ENCODE measurements at regions not wholly inside any gene's neighbourhood (a gene's known extent, or its start where the extent isn't known, plus 50 kb on each side); places are given as distances from the start of the nearest gene placed in this dataset.
"Not testable (repeated sequence)": the region's sequence is repeated elsewhere in the genome, so short reads cannot be mapped to it uniquely, and the experiment has no call there.

DNA sequence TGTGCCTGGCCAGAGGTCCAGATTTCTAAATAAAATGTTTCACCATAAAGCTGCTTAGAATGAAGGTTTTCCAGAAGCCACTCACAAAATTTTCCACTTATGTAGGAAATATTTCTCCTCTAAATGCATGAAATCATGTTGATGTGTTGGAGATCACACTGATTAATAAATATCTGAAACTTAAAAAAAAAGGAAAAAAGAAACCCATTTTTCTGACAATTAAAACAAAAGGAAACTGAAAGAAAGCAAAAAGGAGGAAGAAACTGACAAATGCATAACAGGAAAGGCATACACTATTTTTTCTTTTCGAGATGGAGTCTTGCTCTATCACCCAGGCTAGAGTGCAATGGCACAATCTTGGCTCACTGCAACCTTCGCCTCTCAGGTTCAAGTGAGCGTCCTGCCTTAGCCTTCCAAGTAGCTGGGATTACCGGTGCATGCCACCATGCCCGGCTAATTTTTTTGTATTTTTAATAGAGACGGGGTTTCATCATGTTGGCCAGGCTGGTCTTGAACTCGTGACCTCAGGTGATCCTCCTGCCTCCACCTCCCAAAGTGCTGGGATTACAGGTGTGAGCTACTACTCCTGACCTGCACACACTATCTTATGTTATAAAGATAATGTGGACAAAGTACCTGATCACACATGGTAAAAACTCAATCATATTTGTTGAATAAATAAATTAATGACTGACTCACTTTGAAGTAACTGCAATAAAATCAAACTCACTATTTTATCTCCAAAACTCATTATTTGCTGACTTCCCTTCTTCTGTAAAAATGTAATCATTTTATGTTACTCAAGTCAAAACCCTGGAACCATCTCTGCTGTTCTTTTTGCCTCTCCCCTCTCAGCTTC lies 149.8 kb upstream of the NR5A2 start:
- DNase-seq, result no peak

DNA sequence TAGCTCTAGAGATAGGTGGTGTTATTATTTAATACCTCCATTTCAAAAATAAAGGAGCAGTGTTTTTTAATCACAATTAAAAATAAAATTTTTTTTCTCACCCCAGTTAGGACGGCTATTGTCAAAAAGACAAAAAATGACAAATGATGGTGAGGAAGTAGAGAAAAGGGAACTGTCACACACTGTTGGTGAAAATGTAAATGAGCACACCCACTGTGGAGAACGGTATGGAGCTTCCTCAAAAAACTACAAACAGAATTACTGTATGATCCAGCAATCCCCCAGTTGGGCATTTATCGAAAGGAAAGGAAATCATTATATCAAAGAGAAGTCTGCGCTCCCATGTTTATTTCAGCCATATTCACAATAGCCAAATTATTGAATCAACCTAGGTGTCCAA lies 148.7 kb upstream of the NR5A2 start:
- DNase-seq, result no peak

DNA sequence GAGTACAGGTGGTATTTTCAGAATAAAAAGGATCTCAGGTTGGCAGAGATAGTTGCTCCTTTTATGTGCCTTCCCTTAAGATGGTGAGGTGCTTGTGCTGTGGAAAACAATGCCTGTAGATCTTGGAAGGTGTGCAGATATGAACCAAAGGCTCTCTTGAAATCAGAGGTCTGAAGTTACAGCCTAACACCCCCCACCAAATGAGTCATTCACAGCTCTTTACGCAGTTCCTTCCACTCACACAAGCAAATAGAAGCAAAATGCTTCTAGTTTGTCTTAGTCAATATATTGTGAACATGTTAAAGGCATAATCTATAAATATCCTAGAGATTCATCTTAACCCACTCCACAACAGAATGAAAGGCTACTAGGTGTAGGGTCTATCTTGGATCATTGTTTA lies 128.9 kb upstream of the NR5A2 start:
- no peak for DNase-seq

DNA sequence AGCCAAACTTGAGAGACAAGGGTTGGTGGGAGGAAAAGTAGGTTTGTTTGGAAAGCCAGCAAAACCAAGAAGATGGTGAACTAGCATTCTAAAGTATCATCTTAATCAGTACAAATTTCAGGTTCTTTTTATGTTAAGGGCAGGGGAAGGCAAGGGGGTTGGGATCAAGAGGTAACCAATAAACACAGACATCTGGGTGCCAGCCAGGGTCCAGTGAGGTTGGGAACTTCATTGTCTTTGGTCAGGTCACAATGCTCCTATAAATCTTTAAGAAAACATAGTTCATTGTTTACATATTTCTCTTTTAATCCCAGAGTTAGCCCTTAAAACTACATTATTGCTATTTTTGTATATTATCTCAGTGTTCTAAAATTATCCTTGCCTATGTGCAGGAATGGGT lies 126.2 kb upstream of the NR5A2 start:
- DNase-seq, result no peak

DNA sequence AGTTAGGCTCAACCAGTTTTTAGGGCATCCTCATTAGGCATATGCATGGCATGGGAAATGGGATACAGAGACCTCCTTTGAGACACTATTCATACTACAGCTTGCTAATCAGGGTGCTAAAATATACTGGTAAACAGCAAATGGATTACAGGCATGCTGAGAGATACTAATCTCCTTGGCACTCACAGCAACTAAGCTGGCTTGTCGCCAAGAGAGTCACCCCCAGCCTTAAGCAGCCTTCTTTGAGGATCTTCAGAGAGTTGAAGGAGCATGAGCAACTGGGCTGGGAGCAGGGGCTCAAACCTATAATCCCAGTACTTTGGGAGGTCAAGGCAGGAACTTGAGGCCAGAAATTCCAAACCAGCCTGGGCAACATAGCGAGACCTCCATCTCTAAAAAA lies 120.1 kb upstream of the NR5A2 start:
- DNase-seq, result no peak

DNA sequence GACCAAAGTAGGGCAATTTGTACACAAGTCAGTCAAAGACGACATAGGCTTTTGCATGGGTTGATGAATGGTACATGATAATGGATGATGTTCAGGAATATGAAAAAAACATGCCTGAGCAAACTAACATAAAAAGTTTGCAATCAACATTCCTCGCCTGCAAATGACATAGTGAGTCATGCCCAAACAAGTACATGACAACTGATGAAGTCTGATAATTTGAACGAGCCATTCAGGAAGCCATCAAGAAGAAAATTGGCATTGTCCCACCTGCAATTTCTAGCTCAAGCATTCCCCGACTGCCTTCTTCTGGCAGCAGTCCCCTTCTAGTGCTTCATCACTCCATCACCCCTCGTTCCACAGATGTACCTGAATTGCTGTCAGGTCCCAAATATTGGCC lies 118.4 kb upstream of the NR5A2 start:
- no peak for DNase-seq

DNA sequence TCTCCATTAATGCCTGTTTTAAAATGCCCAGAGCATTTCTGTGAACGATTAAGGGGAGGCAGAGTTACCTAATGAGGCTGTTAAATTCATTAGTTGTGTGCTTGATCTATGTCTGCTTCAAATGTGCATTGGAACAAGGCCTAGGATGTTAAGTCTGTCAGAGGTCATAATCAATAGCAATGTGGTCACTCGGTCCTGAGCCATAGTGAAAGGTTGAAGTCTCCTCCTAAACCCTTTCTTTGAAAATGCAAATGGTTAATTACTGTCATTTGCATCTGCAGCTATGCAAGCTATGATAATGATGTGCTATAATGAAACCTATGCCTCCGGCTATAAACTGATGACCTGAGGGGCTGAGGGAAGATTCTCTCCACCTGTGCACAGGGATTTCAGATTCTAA lies 114.2 kb upstream of the NR5A2 start:
- DNase-seq, result no peak

DNA sequence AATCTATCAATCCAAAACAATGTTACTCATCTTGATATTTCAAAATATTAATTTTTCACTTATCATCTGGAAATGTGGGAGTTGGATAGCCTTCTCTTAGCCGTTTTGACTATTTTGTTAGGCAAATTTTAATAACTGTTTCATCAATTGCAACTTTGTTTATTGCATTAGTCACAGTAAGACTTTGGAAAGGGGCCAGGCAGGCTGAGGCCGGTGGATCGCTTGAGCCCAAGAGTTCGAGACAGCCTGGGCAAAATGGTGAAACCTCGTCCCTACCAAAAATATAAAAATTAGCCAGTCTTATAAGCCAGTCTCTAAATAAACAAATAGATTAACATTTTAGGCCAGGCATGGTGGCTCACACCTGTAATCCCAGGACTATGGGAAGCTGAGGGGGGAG lies 113.0 kb upstream of the NR5A2 start:
- DNase-seq, result no peak

DNA sequence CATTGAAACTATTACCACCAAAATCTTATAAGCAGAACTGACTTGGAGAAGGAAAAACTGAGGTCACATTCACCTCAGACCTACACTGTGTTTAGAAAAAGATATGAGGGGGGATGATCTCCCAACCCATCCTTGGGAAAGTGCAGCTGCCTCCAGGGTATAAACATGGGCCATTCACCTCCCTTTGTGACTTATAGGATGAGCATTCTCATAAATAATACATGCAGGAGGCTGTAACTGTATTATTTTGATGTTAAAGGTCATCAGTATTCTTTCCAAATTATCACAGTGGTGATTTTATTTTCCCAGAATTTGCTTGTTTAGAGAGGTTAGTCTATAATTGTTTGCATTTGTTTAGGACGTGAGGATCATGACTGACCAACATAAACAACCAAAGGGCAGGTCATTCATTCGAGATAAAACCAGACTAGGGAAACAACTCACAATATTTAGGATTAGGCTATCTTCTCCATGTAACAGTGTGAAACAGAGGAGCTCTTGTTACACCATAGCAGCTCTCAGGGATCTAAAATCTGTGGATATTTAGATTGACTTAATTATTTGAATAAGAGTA lies 109.2 kb upstream of the NR5A2 start:
- no peak for DNase-seq

DNA sequence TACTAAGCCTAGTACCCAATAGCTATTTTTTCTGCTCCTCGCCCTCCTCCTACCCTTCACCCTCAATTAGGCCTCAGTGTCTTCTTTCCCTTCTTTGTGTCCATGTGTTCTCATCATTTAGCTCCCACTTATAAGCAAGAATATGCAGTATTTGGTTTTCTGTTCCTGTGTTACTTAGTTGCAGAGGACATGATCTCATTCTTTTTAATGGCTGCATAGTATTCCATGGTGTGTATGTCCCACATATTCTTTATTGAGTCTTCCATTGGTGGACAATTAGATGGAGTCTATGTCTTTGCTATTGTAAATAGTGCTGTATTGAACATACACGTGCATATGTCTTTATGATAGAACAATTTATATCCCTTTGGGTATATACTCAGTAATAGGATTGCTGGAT lies 106.9 kb upstream of the NR5A2 start:
- DNase-seq, result no peak

DNA sequence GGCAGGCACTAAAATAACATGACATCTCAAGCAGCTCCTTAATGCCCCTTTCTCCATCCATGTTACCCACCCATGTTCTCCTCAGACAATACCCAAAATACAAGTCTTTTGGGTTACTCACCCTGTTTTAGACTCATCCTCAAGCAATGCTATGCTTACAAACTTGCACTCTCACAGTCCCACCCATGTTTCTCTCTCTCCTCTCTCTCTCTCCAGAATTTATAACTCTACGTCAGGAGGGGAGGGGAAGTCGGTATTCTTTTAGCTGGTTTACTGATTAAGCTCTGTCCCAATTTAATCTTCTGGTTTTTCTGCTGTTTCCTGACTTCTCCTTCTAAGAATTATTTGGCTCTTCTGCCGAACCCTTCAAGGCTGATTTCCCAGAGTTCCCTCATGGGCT lies 98.0 kb upstream of the NR5A2 start:
- no peak for DNase-seq

DNA sequence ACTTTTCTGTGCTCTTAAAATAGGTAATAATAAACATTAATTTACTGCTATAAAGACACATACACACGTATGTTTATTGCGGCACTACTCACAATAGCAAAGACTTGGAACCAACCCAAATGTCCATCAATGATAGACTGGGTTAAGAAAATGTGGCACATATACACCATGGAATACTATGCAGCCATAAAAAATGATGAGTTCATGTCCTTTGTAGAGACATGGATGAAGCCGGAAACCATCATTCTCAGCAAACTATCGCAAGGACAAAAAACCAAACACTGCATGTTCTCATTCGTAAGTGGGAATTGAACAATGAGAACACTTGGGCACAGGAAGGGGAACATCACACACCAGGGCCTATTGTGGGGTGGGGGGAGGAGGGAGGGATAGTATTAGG lies 97.4 kb upstream of the NR5A2 start:
- not testable (repeated sequence) for DNase-seq

DNA sequence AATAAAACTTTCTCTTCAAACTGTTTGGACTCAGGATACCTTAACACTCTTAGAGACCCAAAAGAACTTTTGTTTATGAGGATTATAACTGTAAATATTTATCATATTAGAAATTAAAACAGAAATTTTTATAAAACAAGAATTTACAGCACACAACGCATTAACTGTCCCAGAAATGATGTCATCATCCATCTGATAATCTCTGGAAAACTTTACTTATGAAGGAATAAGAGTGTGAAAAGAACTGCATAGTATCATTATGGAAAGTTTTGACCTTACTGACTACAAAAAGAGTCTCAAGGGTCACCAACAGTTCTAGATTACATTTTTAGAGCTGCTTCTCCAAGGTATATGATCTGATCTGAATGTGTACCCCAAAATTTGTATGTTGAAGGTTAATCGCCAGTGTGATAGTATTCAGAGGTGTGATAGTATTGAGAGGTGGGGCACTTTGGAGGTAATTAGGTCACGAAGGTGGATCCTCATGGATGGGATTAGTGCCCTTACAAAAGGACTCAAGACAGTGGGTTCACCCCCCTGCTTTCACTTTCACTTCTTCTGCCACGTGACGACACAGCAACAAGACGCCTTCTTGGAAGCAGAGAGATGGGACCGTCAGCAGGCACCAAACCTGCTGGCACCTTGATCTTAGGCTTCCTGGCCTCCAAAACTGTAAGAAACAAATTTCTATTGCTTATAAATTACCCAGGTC lies 95.7 kb upstream of the NR5A2 start:
- no peak for DNase-seq

DNA sequence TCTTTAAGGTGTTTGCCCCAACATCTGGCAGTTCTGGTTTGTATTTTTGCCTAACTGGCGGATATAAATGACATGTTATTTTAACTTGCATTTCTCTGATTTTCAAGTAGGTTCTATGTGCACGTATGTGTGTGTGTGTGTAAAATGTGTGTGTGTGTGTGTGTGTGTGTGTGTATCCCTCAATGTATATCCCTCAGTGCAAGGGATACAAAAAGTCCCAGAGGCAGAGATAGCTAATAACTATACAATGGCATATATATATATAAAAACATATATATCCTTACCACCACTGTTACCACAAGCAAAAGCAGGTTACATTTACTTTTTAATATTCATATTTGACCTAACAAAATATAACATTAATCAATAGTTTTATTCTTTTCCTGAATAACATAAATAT lies 95.0 kb upstream of the NR5A2 start:
- DNase-seq, result no peak

DNA sequence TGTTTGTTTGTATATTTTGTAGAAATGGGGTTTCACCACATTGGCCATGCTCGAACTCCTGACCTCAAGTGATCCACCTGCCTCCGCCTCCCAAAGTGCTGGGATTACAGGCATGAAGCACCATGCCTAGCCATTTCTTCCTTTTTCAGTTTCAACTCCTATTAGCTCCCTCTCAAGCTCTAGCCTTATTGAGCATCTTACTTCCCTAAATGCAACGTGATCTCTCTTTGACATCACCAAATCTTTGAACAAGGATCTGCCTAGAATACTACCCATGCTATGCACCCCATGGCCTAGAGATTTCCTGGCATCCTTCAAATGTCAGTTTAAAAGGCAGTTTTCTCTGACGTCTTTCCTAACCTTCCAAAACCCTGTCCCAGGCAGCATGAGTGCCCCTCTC lies 91.1 kb upstream of the NR5A2 start:
- no peak for DNase-seq

DNA sequence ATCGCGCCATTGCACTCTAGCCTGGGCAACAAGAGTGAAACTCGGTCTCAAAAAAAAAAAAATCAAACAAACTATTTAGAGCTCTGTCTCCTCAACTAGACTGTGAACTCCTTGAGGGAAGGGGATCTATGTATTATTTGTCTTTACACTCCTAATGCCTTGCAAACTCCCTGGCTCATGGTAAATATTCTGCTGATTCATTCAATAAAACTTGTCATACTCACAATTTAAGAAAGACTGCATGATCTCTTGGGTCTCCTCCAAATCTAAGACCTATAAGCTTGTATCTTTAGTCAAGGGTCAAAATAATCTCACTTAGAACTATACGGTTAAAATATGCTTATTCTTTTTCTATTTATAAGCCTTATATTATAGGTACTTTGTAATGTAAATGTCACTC lies 90.3 kb upstream of the NR5A2 start:
- no peak for DNase-seq

DNA sequence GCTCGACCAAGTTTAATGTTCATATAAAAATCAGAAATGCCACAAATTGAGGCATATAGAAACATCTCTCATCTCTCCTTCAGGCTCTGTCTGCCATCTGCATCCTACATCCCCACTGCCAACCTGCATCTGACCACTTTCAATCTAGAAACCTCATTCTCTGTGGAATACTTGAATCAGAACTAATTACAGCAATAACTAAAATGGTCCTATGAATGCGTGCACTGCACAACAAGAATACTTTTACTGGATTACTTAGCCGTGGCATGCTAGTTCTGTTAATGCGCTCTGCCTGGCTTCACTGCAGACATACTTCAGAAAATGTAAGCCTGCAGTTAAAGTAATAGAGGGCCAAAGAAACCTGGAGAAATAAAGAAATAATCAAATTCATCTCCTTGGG lies 89.8 kb upstream of the NR5A2 start:
- DNase-seq, result no peak

DNA sequence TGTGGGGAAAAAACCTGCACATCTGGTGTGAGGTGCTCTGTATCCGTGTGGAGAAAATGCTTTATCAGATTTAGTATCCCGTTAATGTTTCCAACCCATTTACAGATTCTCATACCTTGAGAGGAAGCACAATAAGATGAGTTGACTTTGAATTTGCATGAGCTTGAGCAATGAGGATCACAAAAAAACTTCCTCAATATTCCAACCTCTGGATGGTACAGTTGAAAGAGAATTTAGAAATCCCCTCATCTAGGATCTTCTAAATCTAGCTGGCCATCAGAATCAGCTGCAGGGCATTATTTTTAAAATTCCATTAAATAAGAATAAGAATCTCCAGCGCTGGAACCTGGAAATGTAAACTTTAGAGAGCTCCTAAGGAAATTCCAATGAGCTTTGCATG lies 82.5 kb upstream of the NR5A2 start:
- no peak for DNase-seq

DNA sequence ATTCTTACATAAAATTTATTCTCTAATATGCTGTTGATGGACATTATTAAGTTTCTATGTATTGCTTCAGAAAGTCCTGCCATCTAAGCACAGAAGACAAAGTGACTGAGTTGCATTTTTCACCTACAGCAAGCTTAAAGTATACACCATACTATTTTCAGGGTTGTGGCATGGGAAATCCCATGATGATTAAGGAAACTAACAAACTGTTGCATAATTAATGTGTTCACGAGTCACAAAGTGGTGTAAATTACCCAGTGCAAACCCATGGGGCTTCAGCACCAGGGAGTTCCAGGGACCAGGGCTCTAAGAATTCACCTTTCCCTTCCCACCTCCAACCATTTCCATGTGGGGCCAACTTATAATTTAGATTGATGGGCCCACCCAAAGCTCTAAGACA lies 81.9 kb upstream of the NR5A2 start:
- DNase-seq, result no peak

DNA sequence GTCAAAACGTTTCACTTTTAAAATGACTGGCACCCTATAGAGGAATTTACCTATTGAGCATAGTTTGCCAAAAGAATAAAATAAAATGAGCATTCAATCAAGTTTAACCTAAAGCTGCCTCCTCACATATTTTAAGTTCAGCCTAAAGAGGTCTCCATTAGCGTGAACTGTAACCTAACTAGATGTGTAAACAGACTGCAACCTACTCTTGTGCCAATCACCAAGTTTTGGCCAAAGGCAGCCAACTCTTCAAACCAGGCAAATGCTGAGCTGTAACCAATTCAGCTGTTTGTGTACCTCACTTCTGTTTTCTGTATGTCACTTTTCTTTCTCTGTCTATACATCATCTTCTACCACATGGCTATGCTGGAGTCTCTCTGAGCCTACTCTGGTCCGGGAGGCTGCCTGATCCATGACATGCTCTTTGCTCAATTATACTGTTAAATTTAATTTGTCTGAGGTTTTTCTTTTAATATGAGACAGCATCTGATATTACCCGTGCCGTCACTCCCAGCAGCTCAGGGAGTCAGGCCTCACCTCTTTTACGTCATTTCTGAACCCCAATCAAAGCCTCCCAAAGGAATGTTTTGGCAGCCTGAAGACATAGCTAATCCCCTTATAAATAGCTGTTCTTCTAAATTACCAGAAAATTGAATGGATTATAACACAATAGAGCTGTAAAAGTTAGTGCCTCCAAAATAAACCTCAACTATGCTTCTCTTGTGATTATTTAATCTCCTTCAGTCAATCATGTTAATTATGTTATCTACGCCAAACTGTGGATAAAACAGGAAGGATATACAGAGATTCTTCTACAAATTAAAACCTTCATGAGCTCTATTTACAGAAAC lies 81.0 kb upstream of the NR5A2 start:
- DNase-seq, result no peak

DNA sequence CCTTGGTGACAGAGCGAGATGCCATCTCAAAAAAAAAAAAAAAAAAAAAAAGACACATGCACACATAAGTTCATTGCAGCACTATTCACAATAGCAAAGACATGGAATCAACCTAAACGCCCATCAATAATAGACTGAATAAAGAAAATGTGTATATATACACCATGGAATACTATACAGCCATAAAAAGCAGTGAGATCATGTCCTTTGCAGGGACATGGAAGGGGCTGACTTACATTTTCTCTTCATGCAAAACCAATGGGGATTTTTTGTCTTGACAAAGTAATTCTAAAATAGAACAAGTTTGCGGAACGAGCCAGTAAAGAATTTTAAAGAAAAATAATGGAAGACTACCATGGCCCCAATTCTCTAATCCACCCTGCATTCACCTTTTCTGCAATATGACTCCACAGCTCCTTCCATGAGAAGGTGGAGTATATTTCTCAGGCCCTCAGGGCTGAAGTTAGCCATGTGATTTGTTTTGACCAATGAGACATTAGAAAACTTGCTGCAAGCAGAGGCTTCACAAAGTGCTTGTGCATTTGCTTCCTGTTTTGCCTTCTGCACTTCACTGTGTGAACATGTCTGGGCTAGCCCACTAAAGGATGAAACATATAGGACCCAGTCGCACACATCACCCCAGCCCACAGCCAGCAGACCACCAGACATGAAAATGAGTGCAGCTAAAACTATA lies 78.8 kb upstream of the NR5A2 start:
- DNase-seq, result no peak

DNA sequence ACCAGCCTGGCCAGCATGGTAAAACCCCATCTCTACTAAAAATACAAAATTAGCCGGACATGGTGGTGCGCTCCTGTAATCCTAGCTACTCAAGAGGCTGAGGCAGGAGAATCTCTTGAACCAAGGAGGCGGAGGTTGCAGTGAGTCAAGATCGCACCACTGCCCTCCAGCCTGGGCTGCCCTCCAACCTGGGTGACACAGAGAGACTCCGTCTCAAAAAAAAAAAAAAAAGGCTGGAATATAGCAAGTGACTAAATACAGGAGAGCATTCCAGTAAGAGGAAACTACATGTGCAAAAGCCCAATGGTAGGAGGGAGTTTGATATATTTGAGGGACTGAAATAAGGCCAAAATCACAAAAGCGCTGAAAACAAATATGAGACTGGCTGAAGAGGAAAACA lies 76.5 kb upstream of the NR5A2 start:
- not testable (repeated sequence) for DNase-seq

DNA sequence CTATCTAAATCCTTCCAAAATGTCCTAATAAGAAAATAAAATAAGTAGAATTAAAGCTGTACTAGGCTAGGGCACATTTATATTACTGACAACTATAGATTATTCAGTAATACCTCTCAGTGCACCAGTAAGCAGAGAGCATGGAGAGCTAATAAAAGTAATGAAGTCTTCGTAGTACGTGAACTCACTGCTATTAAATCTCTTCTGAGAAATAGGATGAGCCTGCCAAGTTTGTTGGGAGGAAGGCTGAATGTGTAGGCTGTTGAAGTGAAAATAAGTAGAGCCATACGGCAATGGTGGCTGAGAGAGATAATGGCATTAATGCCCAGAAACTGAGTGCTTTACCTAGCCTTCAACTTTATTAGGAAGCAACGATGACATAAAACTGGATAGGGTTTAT lies 73.9 kb upstream of the NR5A2 start:
- no peak for DNase-seq

Measured in GOT3 (cell line).